ENCODE measurements at regions not wholly inside any gene's neighbourhood (a gene's known extent, or its start where the extent isn't known, plus 50 kb on each side); places are given as distances from the start of the nearest gene placed in this dataset.

- Histone ChIP-seq H3K14ac (ENCODE audit: low read length in 2 of 2) (no peak overlapping the region), H4K91ac (ENCODE audit: low read length) (no peak overlapping the region), H3K9ac (ENCODE audit: low read length) (no peak overlapping the region), H3K27ac (ENCODE audit: low read length, poor library complexity, severe bottlenecking) (no peak overlapping the region), H3K27me3 (ENCODE audit: control insufficient read depth in 1 of 2, insufficient read depth in 1 of 2, low read length in 2 of 2) (peaks cover 0 to 64% of the 10 kb centered on the region in 2 experiments), H2AFZ (ENCODE audit: low read depth, low read length) (no peak overlapping the region), H2BK15ac (ENCODE audit: low read depth, poor library complexity, severe bottlenecking) (no peak overlapping the region), H3K4me1 (ENCODE audit: control insufficient read depth, insufficient read depth, low read depth, low read length) (no peaks in the 10 kb centered on the region), H3K18ac (ENCODE audit: low read depth in 1 of 2, low read length in 2 of 2) (no peak overlapping the region), H2AK5ac (ENCODE audit: low read length, severe bottlenecking) (no peak overlapping the region), H3K4me3 (ENCODE audit: insufficient read depth in 1 of 2, low read depth in 1 of 2, low read length in 2 of 2) (no peak overlapping the region), H3K23ac (ENCODE audit: low read length in 2 of 2) (no peak overlapping the region), H3K36me3 (ENCODE audit: control insufficient read depth in 1 of 2, insufficient read depth in 2 of 2, low read depth in 1 of 2, low read length in 2 of 2) (no peaks in the 10 kb centered on the region), H3K79me1 (replicated peaks; ENCODE audit: low read length, poor library complexity, severe bottlenecking) (no peaks in the 10 kb centered on the region), H3K9me3 (ENCODE audit: control insufficient read depth, low read length) (peaks cover 8% of the 10 kb centered on the region), H3K4me2 (ENCODE audit: low read length, poor library complexity, severe bottlenecking) (no peak overlapping the region), H2BK120ac (ENCODE audit: low read depth, low read length) (no peak overlapping the region), H3K4ac (ENCODE audit: low read depth in 1 of 2, low read length in 2 of 2) (no peak overlapping the region), H4K8ac (ENCODE audit: low read length) (no peak overlapping the region), H2BK12ac (ENCODE audit: low read length in 2 of 2) (no peak overlapping the region), H2BK5ac (ENCODE audit: low read depth, low read length, poor library complexity, severe bottlenecking) (no peak overlapping the region)
- WGBS = 90% methylated on average over 5 of the region's 6 CpGs
- DNase-seq = no peak
These were observed 66.6 kb upstream of the ID2 start for GRCh38 chr2:8615252-8615575.

GRCh38 chr2:8615576-8616281, 66.1 kb upstream of the ID2 start:
- Histone ChIP-seq H2BK5ac (ENCODE audit: low read depth, low read length, poor library complexity, severe bottlenecking) (no peak overlapping the region), H3K14ac (ENCODE audit: low read length in 2 of 2) (no peak overlapping the region)
- 90% methylated on average over 14 of the region's 14 CpGs for WGBS

GRCh38 chr2:8617048-8617447, 64.8 kb upstream of the ID2 start:
- Histone ChIP-seq H2BK120ac (ENCODE audit: low read depth, low read length) (no peak overlapping the region), H2BK5ac (ENCODE audit: low read depth, low read length, poor library complexity, severe bottlenecking) (no peak overlapping the region), H3K4me3 (ENCODE audit: insufficient read depth in 1 of 2, low read depth in 1 of 2, low read length in 2 of 2) (no peak overlapping the region), H2AFZ (ENCODE audit: low read depth, low read length) (no peak overlapping the region), H2AK5ac (ENCODE audit: low read length, severe bottlenecking) (no peak overlapping the region), H3K36me3 (ENCODE audit: control insufficient read depth in 1 of 2, insufficient read depth in 2 of 2, low read depth in 1 of 2, low read length in 2 of 2) (no peaks in the 10 kb centered on the region), H2BK12ac (ENCODE audit: low read length in 2 of 2) (no peak overlapping the region), H3K27me3 (ENCODE audit: control insufficient read depth in 1 of 2, insufficient read depth in 1 of 2, low read length in 2 of 2) (peaks cover 0 to 57% of the 10 kb centered on the region in 2 experiments), H4K91ac (ENCODE audit: low read length) (no peak overlapping the region), H3K79me1 (replicated peaks; ENCODE audit: low read length, poor library complexity, severe bottlenecking) (no peaks in the 10 kb centered on the region), H2BK15ac (ENCODE audit: low read depth, poor library complexity, severe bottlenecking) (no peak overlapping the region), H3K4me2 (ENCODE audit: low read length, poor library complexity, severe bottlenecking) (no peak overlapping the region), H3K18ac (ENCODE audit: low read depth in 1 of 2, low read length in 2 of 2) (no peak overlapping the region), H3K4me1 (ENCODE audit: control insufficient read depth, insufficient read depth, low read depth, low read length) (no peaks in the 10 kb centered on the region), H3K4ac (ENCODE audit: low read depth in 1 of 2, low read length in 2 of 2) (no peak overlapping the region), H3K9me3 (ENCODE audit: control insufficient read depth, low read length) (peaks cover 6% of the 10 kb centered on the region), H3K9ac (ENCODE audit: low read length) (no peak overlapping the region), H3K14ac (ENCODE audit: low read length in 2 of 2) (no peak overlapping the region), H4K8ac (ENCODE audit: low read length) (no peak overlapping the region), H3K27ac (ENCODE audit: low read length, poor library complexity, severe bottlenecking) (no peak overlapping the region), H3K23ac (ENCODE audit: low read length in 2 of 2) (no peak overlapping the region)
- 93% methylated on average over 12 of the region's 12 CpGs for WGBS
- DNase-seq = no peak

More at GRCh38 chr2:8615576-8616281, 66.1 kb upstream of the ID2 start:
- Histone ChIP-seq H2AK5ac (ENCODE audit: low read length, severe bottlenecking) (no peak overlapping the region), H3K9ac (ENCODE audit: low read length) (no peak overlapping the region), H4K91ac (ENCODE audit: low read length) (no peak overlapping the region), H3K36me3 (ENCODE audit: control insufficient read depth in 1 of 2, insufficient read depth in 2 of 2, low read depth in 1 of 2, low read length in 2 of 2) (no peaks in the 10 kb centered on the region), H2AFZ (ENCODE audit: low read depth, low read length) (no peak overlapping the region), H3K4me2 (ENCODE audit: low read length, poor library complexity, severe bottlenecking) (no peak overlapping the region), H3K79me1 (replicated peaks; ENCODE audit: low read length, poor library complexity, severe bottlenecking) (no peaks in the 10 kb centered on the region), H3K4me3 (ENCODE audit: insufficient read depth in 1 of 2, low read depth in 1 of 2, low read length in 2 of 2) (no peak overlapping the region), H3K18ac (ENCODE audit: low read depth in 1 of 2, low read length in 2 of 2) (no peak overlapping the region), H3K4me1 (ENCODE audit: control insufficient read depth, insufficient read depth, low read depth, low read length) (no peaks in the 10 kb centered on the region), H3K23ac (ENCODE audit: low read length in 2 of 2) (no peak overlapping the region), H4K8ac (ENCODE audit: low read length) (peak overlapping the region; percentile 24), H2BK15ac (ENCODE audit: low read depth, poor library complexity, severe bottlenecking) (no peak overlapping the region), H3K4ac (ENCODE audit: low read depth in 1 of 2, low read length in 2 of 2) (no peak overlapping the region), H2BK12ac (ENCODE audit: low read length in 2 of 2) (no peak overlapping the region), H3K9me3 (ENCODE audit: control insufficient read depth, low read length) (peaks cover 6% of the 10 kb centered on the region), H2BK120ac (ENCODE audit: low read depth, low read length) (no peak overlapping the region), H3K27me3 (ENCODE audit: control insufficient read depth in 1 of 2, insufficient read depth in 1 of 2, low read length in 2 of 2) (peaks cover 0 to 64% of the 10 kb centered on the region in 2 experiments), H3K27ac (ENCODE audit: low read length, poor library complexity, severe bottlenecking) (no peak overlapping the region)
- DNase-seq = no peak

GRCh38 chr2:8617590-8617989, 64.3 kb upstream of the ID2 start:
- Histone ChIP-seq H2BK5ac (ENCODE audit: low read depth, low read length, poor library complexity, severe bottlenecking) (no peak overlapping the region), H2AK5ac (ENCODE audit: low read length, severe bottlenecking) (no peak overlapping the region), H2AFZ (ENCODE audit: low read depth, low read length) (no peak overlapping the region), H2BK120ac (ENCODE audit: low read depth, low read length) (no peak overlapping the region), H3K9ac (ENCODE audit: low read length) (no peak overlapping the region), H3K9me3 (ENCODE audit: control insufficient read depth, low read length) (peaks cover 6% of the 10 kb centered on the region), H2BK15ac (ENCODE audit: low read depth, poor library complexity, severe bottlenecking) (no peak overlapping the region), H3K79me1 (replicated peaks; ENCODE audit: low read length, poor library complexity, severe bottlenecking) (no peaks in the 10 kb centered on the region), H2BK12ac (ENCODE audit: low read length in 2 of 2) (no peak overlapping the region), H3K23ac (ENCODE audit: low read length in 2 of 2) (no peak overlapping the region), H4K8ac (ENCODE audit: low read length) (no peak overlapping the region), H3K36me3 (ENCODE audit: control insufficient read depth in 1 of 2, insufficient read depth in 2 of 2, low read depth in 1 of 2, low read length in 2 of 2) (no peaks in the 10 kb centered on the region), H3K14ac (ENCODE audit: low read length in 2 of 2) (no peak overlapping the region), H3K27ac (ENCODE audit: low read length, poor library complexity, severe bottlenecking) (no peak overlapping the region), H4K91ac (ENCODE audit: low read length) (no peak overlapping the region), H3K4me3 (ENCODE audit: insufficient read depth in 1 of 2, low read depth in 1 of 2, low read length in 2 of 2) (no peak overlapping the region), H3K27me3 (ENCODE audit: control insufficient read depth in 1 of 2, insufficient read depth in 1 of 2, low read length in 2 of 2) (peaks cover 0 to 58% of the 10 kb centered on the region in 2 experiments), H3K18ac (ENCODE audit: low read depth in 1 of 2, low read length in 2 of 2) (no peak overlapping the region), H3K4me2 (ENCODE audit: low read length, poor library complexity, severe bottlenecking) (no peak overlapping the region), H3K4me1 (ENCODE audit: control insufficient read depth, insufficient read depth, low read depth, low read length) (no peaks in the 10 kb centered on the region), H3K4ac (ENCODE audit: low read depth in 1 of 2, low read length in 2 of 2) (no peak overlapping the region)
- 82% methylated on average over 8 of the region's 8 CpGs for WGBS
- DNase-seq = no peak

Data from mesenchymal stem cell (in vitro differentiated cells and primary cell).